ENCODE measurements at regions not wholly inside any gene's neighbourhood (a gene's known extent, or its start where the extent isn't known, plus 50 kb on each side); places are given as distances from the start of the nearest gene placed in this dataset.

DNA sequence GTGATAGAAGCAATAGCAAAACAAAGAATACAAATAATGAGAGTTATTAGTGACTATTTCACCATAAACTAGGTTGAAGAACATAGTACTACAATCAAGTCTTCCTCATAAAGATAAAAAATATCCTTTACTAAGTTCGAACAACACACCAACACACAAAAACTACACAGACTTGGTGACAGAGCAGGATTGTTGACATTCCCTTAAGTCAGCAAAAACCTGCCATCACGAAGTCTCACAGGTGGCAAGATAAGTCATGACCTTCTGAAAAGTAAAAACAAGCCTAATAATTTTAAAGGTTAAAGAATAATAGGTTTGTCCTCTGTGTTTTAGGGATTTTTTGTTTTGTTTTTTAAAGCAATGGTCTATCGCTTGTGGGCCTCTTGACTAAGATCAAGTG lies 173.0 kb downstream of the SEC23A start:
- TF ChIP-seq EZH2 (IDR thresholded peaks at IDR 0.05), result no peak
- TF ChIP-seq, protein P1, sequence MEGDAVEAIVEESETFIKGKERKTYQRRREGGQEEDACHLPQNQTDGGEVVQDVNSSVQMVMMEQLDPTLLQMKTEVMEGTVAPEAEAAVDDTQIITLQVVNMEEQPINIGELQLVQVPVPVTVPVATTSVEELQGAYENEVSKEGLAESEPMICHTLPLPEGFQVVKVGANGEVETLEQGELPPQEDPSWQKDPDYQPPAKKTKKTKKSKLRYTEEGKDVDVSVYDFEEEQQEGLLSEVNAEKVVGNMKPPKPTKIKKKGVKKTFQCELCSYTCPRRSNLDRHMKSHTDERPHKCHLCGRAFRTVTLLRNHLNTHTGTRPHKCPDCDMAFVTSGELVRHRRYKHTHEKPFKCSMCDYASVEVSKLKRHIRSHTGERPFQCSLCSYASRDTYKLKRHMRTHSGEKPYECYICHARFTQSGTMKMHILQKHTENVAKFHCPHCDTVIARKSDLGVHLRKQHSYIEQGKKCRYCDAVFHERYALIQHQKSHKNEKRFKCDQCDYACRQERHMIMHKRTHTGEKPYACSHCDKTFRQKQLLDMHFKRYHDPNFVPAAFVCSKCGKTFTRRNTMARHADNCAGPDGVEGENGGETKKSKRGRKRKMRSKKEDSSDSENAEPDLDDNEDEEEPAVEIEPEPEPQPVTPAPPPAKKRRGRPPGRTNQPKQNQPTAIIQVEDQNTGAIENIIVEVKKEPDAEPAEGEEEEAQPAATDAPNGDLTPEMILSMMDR (IDR thresholded peaks at IDR 0.05 in 2 of 3, conservative IDR thresholded peaks at IDR 0.05 in 1 of 3; ENCODE audit: borderline replicate concordance in 1 of 3, insufficient read depth in 1 of 3, low read depth in 2 of 3, low read length in 2 of 3), result no peak
- TF ChIP-seq RAD21 (IDR thresholded peaks at IDR 0.05; ENCODE audit: low read depth), result no peak

Data from HCT116 (cell line).